Caco-2 (cell line): ENCODE measurements at regions not wholly inside any gene's neighbourhood (a gene's known extent, or its start where the extent isn't known, plus 50 kb on each side); places are given as distances from the start of the nearest gene placed in this dataset.

ENCODE experiments used
- BruUV-seq: library from RNA; stranded (reverse); fragments of 400-500 nt; replicated peaks from 2 replicates; lab custom pipeline; 2021; lab: Mats Ljungman, UMichigan
- CTCF ChIA-PET: fragments of 300-600 bp; sonication (Branson Sonifier 250); formaldehyde crosslinking; loops from one replicate; lab custom pipeline; 2022; ENCODE audit warnings: antibody characterized with exemption; lab: Charles Lee
- POLR2A ChIA-PET: fragments of 300-600 bp; sonication (Branson Sonifier 250); formaldehyde crosslinking; loops from one replicate; lab custom pipeline; 2022; ENCODE audit warnings: antibody characterized with exemption; lab: Charles Lee
- DNase-seq, 2 experiments: peaks; one replicate each; pipeline versions ENCODE4 v3.0.0 to v3.0.0-alpha.2; 2020 to 2022
- H3K27me3 ChIP-seq: replicated peaks from 2 replicates; pipeline ENCODE4 v1.6.0; 2011; ENCODE audit warnings: low read length; ENCODE audit not compliant: control insufficient read depth, insufficient read depth
- H3K36me3 ChIP-seq: 2 replicates; pipeline ENCODE4 v1.5.1; 2011; ENCODE audit warnings: low read length; ENCODE audit not compliant: control insufficient read depth, insufficient read depth
- H3K4me1 ChIP-seq: fragments of 250-450 bp; sonication (Bioruptor Pico); 2 replicates; pipeline ENCODE4 v1.5.1; 2020; ENCODE audit warnings: mild to moderate bottlenecking
- H3K4me3 ChIP-seq: 2 replicates; pipeline ENCODE4 v1.5.1; 2011; ENCODE audit warnings: low read depth, mild to moderate bottlenecking, control low read depth, low read length
- H3K9me3 ChIP-seq: fragments of 250-450 bp; sonication (Bioruptor Pico); 2 replicates; pipeline ENCODE4 v1.5.1; 2020; ENCODE audit warnings: mild to moderate bottlenecking, moderate library complexity
- H3K27ac Mint-ChIP-seq: one replicate; pipeline ENCODE4 v1.8.0; 2022; ENCODE audit warnings: mixed read lengths; ENCODE audit not compliant: unreplicated experiment
- H3K27me3 Mint-ChIP-seq: one replicate; pipeline ENCODE4 v1.8.0; 2022; ENCODE audit warnings: mixed read lengths; ENCODE audit not compliant: insufficient read depth, unreplicated experiment
- H3K36me3 Mint-ChIP-seq: one replicate; pipeline ENCODE4 v1.8.0; 2022; ENCODE audit warnings: mild to moderate bottlenecking, mixed read lengths; ENCODE audit not compliant: insufficient read depth, unreplicated experiment
- H3K4me1 Mint-ChIP-seq: one replicate; pipeline ENCODE4 v1.8.0; 2022; ENCODE audit warnings: low read depth, mixed read lengths; ENCODE audit not compliant: unreplicated experiment
- H3K4me3 Mint-ChIP-seq: one replicate; pipeline ENCODE4 v1.8.0; 2022; ENCODE audit warnings: mild to moderate bottlenecking, moderate library complexity, mixed read lengths; ENCODE audit not compliant: unreplicated experiment
- H3K9me3 Mint-ChIP-seq: one replicate; pipeline ENCODE4 v1.8.0; 2022; ENCODE audit warnings: mixed read lengths; ENCODE audit not compliant: unreplicated experiment
- CTCF ChIP-seq, 2 experiments: fragments of 200-600 bp in 1 of 2; IDR thresholded peaks; 1 replicate in 1 of 2; 2 replicates in 1 of 2; pipeline versions ENCODE4 v1.5.1 to v1.8.0; 2011 to 2022; ENCODE audit warnings: antibody characterized with exemption in 1 of 2, control low read depth in 1 of 2, inconsistent platforms in 1 of 2, low read depth in 1 of 2, low read length in 1 of 2, mild to moderate bottlenecking in 1 of 2, moderate library complexity in 1 of 2; ENCODE audit not compliant: insufficient read depth in 1 of 2, severe bottlenecking in 1 of 2, unreplicated experiment in 1 of 2
- intact Hi-C: fragments of 100-400 bp; cut with micrococcal nuclease; formaldehyde crosslinking; loops from one replicate; pipeline ENCODE4 v1.10.0; 2022; ENCODE audit not compliant: unreplicated experiment

- Mint-ChIP-seq H3K27me3 (no peaks in the 10 kb centered on the region), H3K27ac (no peak overlapping the region), H3K9me3 (no peaks in the 10 kb centered on the region), H3K4me3 (no peak overlapping the region), H3K36me3 (no peaks in the 10 kb centered on the region), H3K4me1 (peaks cover 9% of the 10 kb centered on the region)
- CTCF ChIA-PET = no interaction called here
- Histone ChIP-seq H3K4me3 (no peak overlapping the region), H3K36me3 (no peaks in the 10 kb centered on the region), H3K4me1 (peaks cover 25% of the 10 kb centered on the region), H3K9me3 (no peaks in the 10 kb centered on the region), H3K27me3 (no peaks in the 10 kb centered on the region)
- peak in 1 of 2 experiments; percentile 41 for DNase-seq
- intact Hi-C loops = loop anchor here (10.0 kb wide), 1 partner anchor 436 kb away; no protein-coding TSS in a partner anchor
- POLR2A ChIA-PET = no interaction called here
- no TSS peak for BruUV-seq
- no peak for TF ChIP-seq CTCF (IDR thresholded peaks at IDR 0.05; ENCODE audit: insufficient read depth in 1 of 2, low read depth in 1 of 2, low read length in 1 of 2, severe bottlenecking in 1 of 2, unreplicated experiment in 1 of 2)
Measured at GRCh38 chr4:60938621-60939020, 261.5 kb upstream of the ADGRL3 start.

- peaks cover 9% of the 10 kb centered on the region for H3K4me1 Mint-ChIP-seq
- Histone ChIP-seq H3K27me3 (no peaks in the 10 kb centered on the region), H3K4me3 (no peak overlapping the region), H3K36me3 (no peaks in the 10 kb centered on the region), H3K9me3 (peaks cover 7% of the 10 kb centered on the region; the same call in 1 of the 2 replicates), H3K4me1 (peaks cover 10% of the 10 kb centered on the region)
- ChIA-PET CTCF (no interaction called here), POLR2A (no interaction called here)
- intact Hi-C loops = no loop called here
- TF ChIP-seq CTCF (IDR thresholded peaks at IDR 0.05; ENCODE audit: insufficient read depth in 1 of 2, low read depth in 1 of 2, low read length in 1 of 2, severe bottlenecking in 1 of 2, unreplicated experiment in 1 of 2) = no peak
- peaks cover 8% of the 10 kb centered on the region for H3K36me3 Mint-ChIP-seq
- peaks cover 15% of the 10 kb centered on the region for H3K9me3 Mint-ChIP-seq
- BruUV-seq = no TSS peak
- no peak overlapping the region for H3K27ac Mint-ChIP-seq
- DNase-seq = no peak
- H3K27me3 Mint-ChIP-seq = no peaks in the 10 kb centered on the region
- no peak overlapping the region for H3K4me3 Mint-ChIP-seq
Measured at GRCh38 chr4:60944060-60944459, 256.1 kb upstream of the ADGRL3 start.

- Mint-ChIP-seq H3K9me3 (peaks cover 15% of the 10 kb centered on the region), H3K27ac (no peak overlapping the region), H3K4me3 (no peak overlapping the region), H3K36me3 (peaks cover 8% of the 10 kb centered on the region), H3K4me1 (peaks cover 14% of the 10 kb centered on the region), H3K27me3 (no peaks in the 10 kb centered on the region)
- Histone ChIP-seq H3K9me3 (peaks cover 7% of the 10 kb centered on the region; the same call in 1 of the 2 replicates), H3K4me3 (no peak overlapping the region), H3K27me3 (no peaks in the 10 kb centered on the region), H3K4me1 (peaks cover 10% of the 10 kb centered on the region), H3K36me3 (no peaks in the 10 kb centered on the region)
- intact Hi-C loops = no loop called here
- POLR2A ChIA-PET = no interaction called here
- BruUV-seq = no TSS peak
- CTCF ChIA-PET = no interaction called here
- TF ChIP-seq CTCF (IDR thresholded peaks at IDR 0.05; ENCODE audit: insufficient read depth in 1 of 2, low read depth in 1 of 2, low read length in 1 of 2, severe bottlenecking in 1 of 2, unreplicated experiment in 1 of 2) = no peak
- DNase-seq = peak in 1 of 2 experiments; percentile 39
Measured at GRCh38 chr4:60945641-60946040, 254.5 kb upstream of the ADGRL3 start.
